GM23248 (cell line): ENCODE measurements at regions not wholly inside any gene's neighbourhood (a gene's known extent, or its start where the extent isn't known, plus 50 kb on each side); places are given as distances from the start of the nearest gene placed in this dataset.

ENCODE experiments used
- DNase-seq: peaks from one replicate; pipeline ENCODE4 v3.0.0-alpha.2; 2015
- H2AFZ ChIP-seq: fragments of 200-600 bp; sonication (generic); 2 replicates; pipeline ENCODE4 v1.6.1; 2016; ENCODE audit warnings: antibody characterized with exemption
- H3F3A ChIP-seq: fragments of 200-600 bp; sonication (generic); 2 replicates; pipeline ENCODE4 v1.6.1; 2016; ENCODE audit warnings: mild to moderate bottlenecking, antibody characterized with exemption, mixed run types; ENCODE audit not compliant: insufficient read depth
- H3K27ac ChIP-seq: fragments of 200-600 bp; sonication (generic); 2 replicates; pipeline ENCODE4 v1.5.1; 2016; ENCODE audit warnings: mild to moderate bottlenecking
- H3K27me3 ChIP-seq: fragments of 200-600 bp; sonication (generic); replicated peaks from 2 replicates; pipeline ENCODE4 v1.6.1; 2016; ENCODE audit warnings: mild to moderate bottlenecking; ENCODE audit not compliant: insufficient read depth
- H3K36me3 ChIP-seq: fragments of 200-600 bp; sonication (generic); 2 replicates; pipeline ENCODE4 v1.6.1; 2016; ENCODE audit warnings: low read depth, mild to moderate bottlenecking
- H3K4me1 ChIP-seq: fragments of 200-600 bp; sonication (generic); 2 replicates; pipeline ENCODE4 v1.6.1; 2016; ENCODE audit warnings: mild to moderate bottlenecking; ENCODE audit not compliant: insufficient read depth
- H3K4me2 ChIP-seq: fragments of 200-600 bp; sonication (generic); one replicate; pipeline ENCODE4 v1.6.1; 2016; ENCODE audit warnings: mild to moderate bottlenecking; ENCODE audit not compliant: unreplicated experiment
- H3K4me3 ChIP-seq: fragments of 200-600 bp; sonication (generic); 2 replicates; pipeline ENCODE4 v1.5.1; 2016; ENCODE audit warnings: mild to moderate bottlenecking
- H3K79me2 ChIP-seq: fragments of 200-600 bp; sonication (generic); 2 replicates; pipeline ENCODE4 v1.6.1; 2016; ENCODE audit warnings: mild to moderate bottlenecking; ENCODE audit not compliant: insufficient read depth
- H3K9ac ChIP-seq: fragments of 200-600 bp; sonication (generic); 2 replicates; pipeline ENCODE4 v1.6.1; 2016; ENCODE audit warnings: mild to moderate bottlenecking
- H3K9me2 ChIP-seq: fragments of 200-600 bp; sonication (generic); 2 replicates; pipeline ENCODE4 v1.6.1; 2016; ENCODE audit warnings: mixed run types, mild to moderate bottlenecking, moderate library complexity; ENCODE audit not compliant: insufficient read depth
- H3K9me3 ChIP-seq: fragments of 200-600 bp; sonication (generic); one replicate; pipeline ENCODE4 v1.6.1; 2017; ENCODE audit warnings: low read depth
- H4K20me1 ChIP-seq: fragments of 200-600 bp; sonication (generic); 2 replicates; pipeline ENCODE4 v1.6.0; 2016; ENCODE audit not compliant: insufficient read depth
- EZH2 ChIP-seq: fragments of 200-600 bp; sonication (generic); IDR thresholded peaks from 2 replicates; pipeline ENCODE4 v1.6.1; 2018; ENCODE audit warnings: antibody characterized with exemption, mild to moderate bottlenecking; ENCODE audit not compliant: insufficient read depth, poor library complexity, severe bottlenecking
- EZH2phosphoT487 ChIP-seq: fragments of 200-600 bp; sonication (generic); IDR thresholded peaks from 2 replicates; pipeline ENCODE4 v1.6.1; 2018; ENCODE audit warnings: antibody characterized with exemption, moderate library complexity, mild to moderate bottlenecking, low read depth; ENCODE audit not compliant: insufficient read depth
- WGBS, 2 experiments: methylation state at CpG; one replicate each; pipeline ENCODE4 v1.1.6; 2015 to 2017; ENCODE audit warnings: low lambda C conversion rate in 2 of 2, low coverage in 1 of 2; ENCODE audit errors: missing lambda C conversion rate in 2 of 2; 5-methylcytosine and 5-hydroxymethylcytosine counted together
- in situ Hi-C: fragments of 300-500 bp; cut with MboI; formaldehyde crosslinking; loops from 2 replicates; pipeline ENCODE4 v1.15.0; 2020

GRCh38 chr15:37701230-37701629, 233.2 kb upstream of the TMCO5A start:
- Histone ChIP-seq H3K4me3 (no peak overlapping the region), H3K27me3 (no peaks in the 10 kb centered on the region), H2AFZ (no peak overlapping the region), H3K9me3 (no peaks in the 10 kb centered on the region), H3K9me2 (no peaks in the 10 kb centered on the region), H3F3A (no peaks in the 10 kb centered on the region), H3K27ac (no peak overlapping the region), H3K79me2 (no peaks in the 10 kb centered on the region), H3K4me1 (no peaks in the 10 kb centered on the region), H3K4me2 (no peak overlapping the region), H3K9ac (no peak overlapping the region), H4K20me1 (no peaks in the 10 kb centered on the region), H3K36me3 (no peaks in the 10 kb centered on the region)
- DNase-seq, result no peak
- WGBS, 2 experiments, result 43 to 49% methylated on average over 1 of the region's 1 CpG
- TF ChIP-seq EZH2 (no peak), EZH2phosphoT487 (no peak)
- in situ Hi-C loops, result no loop called here

GRCh38 chr15:37709669-37710068, 224.8 kb upstream of the TMCO5A start:
- Histone ChIP-seq H3K9me3 (no peaks in the 10 kb centered on the region), H3K9ac (no peak overlapping the region), H3K4me3 (no peak overlapping the region), H3F3A (no peaks in the 10 kb centered on the region), H3K9me2 (no peaks in the 10 kb centered on the region), H2AFZ (no peak overlapping the region), H3K36me3 (no peaks in the 10 kb centered on the region), H4K20me1 (no peaks in the 10 kb centered on the region), H3K4me1 (no peaks in the 10 kb centered on the region), H3K27me3 (0 out of 2 replicates have a peak, but pooled peaks cover 6% of the 10 kb centered on the region), H3K79me2 (no peaks in the 10 kb centered on the region), H3K4me2 (no peak overlapping the region), H3K27ac (no peak overlapping the region)
- DNase-seq, result no peak
- in situ Hi-C loops, result no loop called here
- 22 to 30% methylated on average over 1 of the region's 1 CpG for WGBS, 2 experiments
- no peak for TF ChIP-seq EZH2
- TF ChIP-seq EZH2phosphoT487, result no peak

GRCh38 chr15:37715101-37715500, 219.3 kb upstream of the TMCO5A start:
- Histone ChIP-seq H4K20me1 (no peaks in the 10 kb centered on the region), H3K79me2 (no peaks in the 10 kb centered on the region), H3K36me3 (no peaks in the 10 kb centered on the region), H3K4me2 (no peak overlapping the region), H3K4me1 (no peaks in the 10 kb centered on the region), H3K27ac (no peak overlapping the region), H3K4me3 (no peak overlapping the region), H3K9me2 (no peaks in the 10 kb centered on the region), H2AFZ (no peak overlapping the region), H3K27me3 (no peaks in the 10 kb centered on the region; the same call in 1 of the 2 replicates), H3K9ac (no peak overlapping the region), H3F3A (no peaks in the 10 kb centered on the region), H3K9me3 (no peaks in the 10 kb centered on the region)
- 23 to 24% methylated on average over 1 of the region's 1 CpG for whole genome bisulfite sequencing, 2 experiments
- in situ Hi-C loops, result no loop called here
- TF ChIP-seq EZH2phosphoT487, result no peak
- no peak for TF ChIP-seq EZH2
- no peak for DNase-seq

- in situ Hi-C loops, result no loop called here
- Histone ChIP-seq H3K4me3 (no peak overlapping the region), H3K79me2 (no peaks in the 10 kb centered on the region), H4K20me1 (no peaks in the 10 kb centered on the region), H3K4me1 (no peaks in the 10 kb centered on the region), H3K4me2 (no peak overlapping the region), H3K36me3 (no peaks in the 10 kb centered on the region), H3K9me2 (no peaks in the 10 kb centered on the region), H2AFZ (no peak overlapping the region), H3K27me3 (no peaks in the 10 kb centered on the region; the same call in 1 of the 2 replicates), H3F3A (no peaks in the 10 kb centered on the region), H3K27ac (no peak overlapping the region), H3K9me3 (no peaks in the 10 kb centered on the region), H3K9ac (no peak overlapping the region)
- no peak for DNase-seq
- 41% methylated on average over 9 of the region's 9 CpGs for WGBS, 2 experiments
- TF ChIP-seq EZH2phosphoT487, result no peak
- TF ChIP-seq EZH2, result no peak
Measured at GRCh38 chr15:37720267-37720666, 214.2 kb upstream of the TMCO5A start.
